Transverse colon (tissue), 4 donors: ENCODE measurements at regions not wholly inside any gene's neighbourhood (a gene's known extent, or its start where the extent isn't known, plus 50 kb on each side); places are given as distances from the start of the nearest gene placed in this dataset.

Experiments
- CTCF ChIP-seq, 5 experiments: fragments of 200-600 bp in 3 of 5; fragments of 450-650 bp in 2 of 5; sonication (generic) in 3 of 5; IDR thresholded peaks; 1 replicate in 2 of 5; 2 replicates in 3 of 5; pipeline ENCODE4 v1.5.1; 2016 to 2017; ENCODE audit warnings: antibody characterized with exemption in 5 of 5, inconsistent platforms in 3 of 5, mild to moderate bottlenecking in 2 of 5, moderate library complexity in 1 of 5
- POLR2A ChIP-seq: fragments of 450-650 bp; IDR thresholded peaks from one replicate; pipeline ENCODE4 v1.6.1; 2016; ENCODE audit warnings: antibody characterized with exemption, mild to moderate bottlenecking, moderate library complexity
- POLR2AphosphoS5 ChIP-seq, 3 donors: sonication (generic); formaldehyde crosslinking; IDR thresholded peaks; one replicate each; pipeline ENCODE4 v1.6.1; 2016; ENCODE audit warnings: antibody characterized with exemption in 3 of 3

GRCh38 chr7:83856094-83856493, 207.2 kb upstream of the SEMA3E start:
- no peak for TF ChIP-seq CTCF (IDR thresholded peaks at IDR 0.05)
- no peak for TF ChIP-seq POLR2A
- no peak for TF ChIP-seq POLR2AphosphoS5 (IDR thresholded peaks at IDR 0.05)
